ENCODE measurements at regions not wholly inside any gene's neighbourhood (a gene's known extent, or its start where the extent isn't known, plus 50 kb on each side); places are given as distances from the start of the nearest gene placed in this dataset.

DNA sequence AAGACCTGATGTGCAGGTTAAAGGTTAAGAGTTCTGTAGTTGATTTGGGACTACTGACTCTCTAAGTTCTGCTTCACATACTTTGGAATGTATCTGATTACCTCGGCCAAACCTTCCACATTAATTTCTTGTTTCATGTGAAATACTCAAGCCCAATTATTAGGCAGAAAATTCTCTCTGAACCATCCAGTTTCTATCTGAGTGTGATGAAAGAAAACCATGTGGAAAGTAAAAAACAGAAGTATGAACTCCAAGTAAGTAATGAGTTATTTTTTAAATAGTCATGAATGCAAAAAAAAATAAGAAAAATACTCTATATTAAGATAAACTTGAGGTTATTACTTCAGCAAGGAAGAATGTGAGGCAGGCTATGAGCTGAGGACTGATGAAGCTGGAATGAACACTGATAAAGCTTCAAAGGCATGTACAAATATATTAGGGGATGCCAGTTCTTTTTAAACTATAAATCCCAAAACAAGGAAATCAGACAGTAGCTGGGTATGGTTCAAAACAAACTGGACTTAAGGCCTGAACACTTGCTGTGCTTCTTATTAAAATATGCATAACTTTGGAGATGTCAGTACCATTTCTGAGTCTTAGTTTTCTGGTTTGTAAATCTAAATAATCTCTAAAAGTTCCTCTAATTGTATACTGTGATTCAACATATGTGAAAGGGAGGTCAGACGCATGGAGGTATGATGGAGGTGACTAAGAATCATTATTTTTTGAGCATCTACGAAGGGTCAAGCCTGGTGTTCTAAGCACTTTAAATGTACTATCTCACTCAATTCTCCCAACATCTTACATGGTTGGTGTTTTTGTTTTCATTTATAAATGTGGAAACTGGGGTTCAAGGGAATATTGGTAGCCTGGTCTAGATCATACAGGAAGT lies 59.6 kb downstream of the COL6A6 start:
- no peak for TF ChIP-seq ZFP3 (CRISPR knock-in tag; IDR thresholded peaks at IDR 0.05)
- no peak for TF ChIP-seq ARNTL (CRISPR knock-in tag; IDR thresholded peaks at IDR 0.05; ENCODE audit: borderline replicate concordance, low read depth)
- TF ChIP-seq GLIS3 (CRISPR knock-in tag; IDR thresholded peaks at IDR 0.05): no peak
- no peak for TF ChIP-seq ESRRG (CRISPR knock-in tag; IDR thresholded peaks at IDR 0.05)
